SK-N-SH (cell line): ENCODE measurements at regions not wholly inside any gene's neighbourhood (a gene's known extent, or its start where the extent isn't known, plus 50 kb on each side); places are given as distances from the start of the nearest gene placed in this dataset.

ENCODE experiments used
- CTCF ChIA-PET: fragments of 300-600, 350-600 bp; formaldehyde crosslinking; extraction: SDS; loops from one replicate; lab custom pipeline; 2021; lab: Yijun Ruan, JAX
- POLR2A ChIA-PET: fragments of 350-600 bp; sonication (Branson Sonifier 250); formaldehyde crosslinking; extraction: SDS; loops from one replicate; lab custom pipeline; 2020; ENCODE audit warnings: antibody characterized with exemption, inconsistent platforms; lab: Yijun Ruan, JAX
- DNase-seq: peaks from one replicate; pipeline ENCODE4 v3.0.0; 2012
- H2AFZ ChIP-seq: fragments of 200-600 bp; sonication (generic); 2 replicates; pipeline ENCODE4 v1.8.1; 2016; ENCODE audit warnings: antibody characterized with exemption, mild to moderate bottlenecking, low read depth
- H3F3A ChIP-seq: fragments of 200-600 bp; sonication (generic); replicated peaks from 2 replicates; pipeline ENCODE3; 2016; ENCODE audit warnings: antibody characterized with exemption, mild to moderate bottlenecking; ENCODE audit not compliant: insufficient read depth
- H3K27ac ChIP-seq, 2 experiments: fragments of 200-500 bp in 1 of 2; fragments of 200-600 bp in 1 of 2; sonication (Bioruptor generic) in 1 of 2; sonication (generic), shearing (Covaris generic) in 1 of 2; 2 replicates each; pipeline versions ENCODE4 v1.5.1 to v1.6.1; 2014 to 2016; ENCODE audit warnings: low read depth in 2 of 2, inconsistent platforms in 1 of 2, low read length in 1 of 2, mild to moderate bottlenecking in 1 of 2, mixed read lengths in 1 of 2
- H3K27me3 ChIP-seq: fragments of 200-600 bp; sonication (generic), shearing (Covaris generic); 2 replicates; pipeline ENCODE4 v1.6.1; 2016; ENCODE audit warnings: mixed run types; ENCODE audit not compliant: insufficient read depth
- H3K36me3 ChIP-seq, 2 experiments: fragments of 200-500 bp in 1 of 2; fragments of 200-600 bp in 1 of 2; sonication (Bioruptor generic) in 1 of 2; sonication (generic) in 1 of 2; replicated peaks in 1 of 2; 2 replicates each; pipeline versions ENCODE3 to v1.5.1; 2014 to 2016; ENCODE audit warnings: low read length in 1 of 2, mild to moderate bottlenecking in 1 of 2; ENCODE audit not compliant: insufficient read depth in 2 of 2, control insufficient read depth in 1 of 2
- H3K4me1 ChIP-seq, 2 experiments: fragments of 200-500 bp in 1 of 2; fragments of 200-600 bp in 1 of 2; sonication (Bioruptor generic) in 1 of 2; sonication (generic), shearing (Covaris generic) in 1 of 2; 2 replicates each; pipeline versions ENCODE4 v1.5.1 to v1.6.1; 2014 to 2016; ENCODE audit warnings: low read depth in 1 of 2, low read length in 1 of 2, mixed run types in 1 of 2; ENCODE audit not compliant: insufficient read depth in 2 of 2, control insufficient read depth in 1 of 2
- H3K4me2 ChIP-seq: fragments of 200-600 bp; sonication (generic), shearing (Covaris generic); 2 replicates; pipeline ENCODE4 v1.6.1; 2017; ENCODE audit warnings: mixed run types
- H3K4me3 ChIP-seq, 2 experiments: fragments of 200-500 bp in 1 of 2; fragments of 200-600 bp in 1 of 2; sonication (Bioruptor generic) in 1 of 2; sonication (generic), shearing (Covaris generic) in 1 of 2; 2 replicates each; pipeline versions ENCODE4 v1.5.1 to v1.8.1; 2014 to 2016; ENCODE audit warnings: low read depth in 2 of 2, inconsistent platforms in 1 of 2, low read length in 1 of 2, mild to moderate bottlenecking in 1 of 2, mixed read lengths in 1 of 2, moderate library complexity in 1 of 2
- H3K79me2 ChIP-seq: fragments of 200-600 bp; sonication (generic); 2 replicates; pipeline ENCODE4 v1.8.1; 2017; ENCODE audit warnings: mild to moderate bottlenecking; ENCODE audit not compliant: insufficient read depth
- H3K9ac ChIP-seq: fragments of 200-600 bp; sonication (generic); 2 replicates; pipeline ENCODE4 v1.6.1; 2017; ENCODE audit warnings: mixed run types
- H3K9me2 ChIP-seq: fragments of 200-600 bp; sonication (generic); 2 replicates; pipeline ENCODE4 v1.6.1; 2017; ENCODE audit warnings: mixed run types
- H3K9me3 ChIP-seq: fragments of 200-600 bp; sonication (generic); 2 replicates; pipeline ENCODE4 v1.6.1; 2017; ENCODE audit warnings: mixed run types, mild to moderate bottlenecking, moderate library complexity
- H4K20me1 ChIP-seq: fragments of 200-600 bp; sonication (generic); 2 replicates; pipeline ENCODE4 v1.6.1; 2017; ENCODE audit warnings: mild to moderate bottlenecking, mixed run types; ENCODE audit not compliant: insufficient read depth
- EP300 ChIP-seq, 2 experiments: IDR thresholded peaks; 2 replicates each; pipeline versions ENCODE4 v1.4.0 to v1.6.1; 2012; ENCODE audit warnings: borderline replicate concordance in 1 of 2, low read depth in 1 of 2, low read length in 1 of 2
- EZH2phosphoT487 ChIP-seq: fragments of 200-600 bp; sonication (generic); IDR thresholded peaks from 2 replicates; pipeline ENCODE4 v1.6.1; 2017; ENCODE audit warnings: low read depth, mixed run types, mild to moderate bottlenecking, antibody characterized with exemption, moderate library complexity, borderline replicate concordance
- FOSL2 ChIP-seq: IDR thresholded peaks from 2 replicates; pipeline ENCODE4 v1.4.0; 2012; ENCODE audit warnings: low read depth, mild to moderate bottlenecking, moderate library complexity, borderline replicate concordance
- FOXM1 ChIP-seq: IDR thresholded peaks from 2 replicates; pipeline ENCODE4 v1.4.0; 2012; ENCODE audit warnings: low read depth, mild to moderate bottlenecking
- GABPA ChIP-seq: IDR thresholded peaks from 2 replicates; pipeline ENCODE4 v1.4.0; 2012; ENCODE audit warnings: low read depth, mild to moderate bottlenecking
- IRF3 ChIP-seq: fragments of 150-350 bp; IDR thresholded peaks from 2 replicates; pipeline ENCODE4 v1.6.1; 2016; ENCODE audit warnings: mild to moderate bottlenecking, low read depth, low read length
- MXI1 ChIP-seq: IDR thresholded peaks from 2 replicates; pipeline ENCODE4 v1.6.1; 2012; ENCODE audit warnings: mild to moderate bottlenecking, low read depth, low read length, improper control_type of control experiment
- NRF1 ChIP-seq: IDR thresholded peaks from 2 replicates; pipeline ENCODE4 v1.6.1; 2012; ENCODE audit warnings: low read depth, mild to moderate bottlenecking, low read length
- PBX3 ChIP-seq: IDR thresholded peaks from 2 replicates; pipeline ENCODE4; 2012
- REST ChIP-seq: IDR thresholded peaks from 2 replicates; pipeline ENCODE4 v1.6.1; 2012; ENCODE audit warnings: mild to moderate bottlenecking, low read depth, low read length, moderate library complexity
- RXRA ChIP-seq: IDR thresholded peaks from 2 replicates; pipeline ENCODE4 v1.4.0; 2012; ENCODE audit warnings: low read depth, mild to moderate bottlenecking, borderline replicate concordance
- TAF1 ChIP-seq: IDR thresholded peaks from 2 replicates; pipeline ENCODE4 v1.6.1; 2012; ENCODE audit warnings: low read depth, mild to moderate bottlenecking, low read length, moderate library complexity, borderline replicate concordance
- TCF12 ChIP-seq: IDR thresholded peaks from 2 replicates; pipeline ENCODE4 v1.4.0; 2012
- USF1 ChIP-seq: IDR thresholded peaks from 2 replicates; pipeline ENCODE4 v1.4.0; 2012; ENCODE audit warnings: low read depth, borderline replicate concordance
- USF2 ChIP-seq: fragments of 150-350 bp; IDR thresholded peaks from 2 replicates; pipeline ENCODE4 v1.6.1; 2017; ENCODE audit warnings: antibody characterized with exemption, low read length, low read depth, borderline replicate concordance

- TF ChIP-seq RXRA (no peak), TAF1 (no peak), REST (no peak), TCF12 (no peak), EZH2phosphoT487 (no peak), USF1 (no peak), FOXM1 (no peak), MXI1 (no peak), PBX3 (no peak), EP300 (IDR thresholded peaks at IDR 0.05; ENCODE audit: borderline replicate concordance in 1 of 2, low read depth in 1 of 2, low read length in 1 of 2) (no peak), FOSL2 (no peak), GABPA (no peak), NRF1 (no peak), IRF3 (no peak), USF2 (no peak)
- TF ChIP-seq, all 33 proteins: peak for 0
- H3K9me2 ChIP-seq, result no peaks in the 10 kb centered on the region; the same call in 1 of the 2 replicates
- no peaks in the 10 kb centered on the region for H3K27me3 ChIP-seq
- H3K9me3 ChIP-seq, result no peaks in the 10 kb centered on the region
- no peaks in the 10 kb centered on the region for H3K79me2 ChIP-seq
- no peak overlapping the region for H3K9ac ChIP-seq
- ChIA-PET CTCF (no interaction called here), POLR2A (no interaction called here)
- no peak overlapping the region for H2AFZ ChIP-seq
- H4K20me1 ChIP-seq, result no peaks in the 10 kb centered on the region
- no peak for DNase-seq
- H3F3A ChIP-seq, result no peaks in the 10 kb centered on the region
- H3K4me3 ChIP-seq, result no peak overlapping the region
- no peaks in the 10 kb centered on the region for H3K4me1 ChIP-seq
- H3K4me2 ChIP-seq, result no peak overlapping the region
- H3K27ac ChIP-seq, result no peak overlapping the region
- no peaks in the 10 kb centered on the region for H3K36me3 ChIP-seq
Measured at GRCh38 chr11:30091246-30091645, 74.4 kb upstream of the KCNA4 start.
